ENCODE measurements at regions not wholly inside any gene's neighbourhood (a gene's known extent, or its start where the extent isn't known, plus 50 kb on each side); places are given as distances from the start of the nearest gene placed in this dataset.

GRCh38 chr2:45303417-45304202, 294.4 kb upstream of the SIX2 start:
- Histone ChIP-seq H3K36me3 (ENCODE audit: insufficient read depth, low read length, poor library complexity, severe bottlenecking) (no peaks in the 10 kb centered on the region), H3K27ac (ENCODE audit: low read depth, low read length, poor library complexity, severe bottlenecking) (no peak overlapping the region), H3K4me1 (ENCODE audit: insufficient read depth, low read length, poor library complexity, severe bottlenecking) (no peaks in the 10 kb centered on the region), H3K27me3 (replicated peaks; ENCODE audit: insufficient read depth, low read depth, low read length, poor library complexity) (peaks cover 13% of the 10 kb centered on the region), H3K4me3 (ENCODE audit: low read depth, low read length, poor library complexity, severe bottlenecking) (no peak overlapping the region), H3K9me3 (ENCODE audit: low read depth, low read length, poor library complexity, severe bottlenecking) (no peaks in the 10 kb centered on the region)
- intact Hi-C loops (cut with micrococcal nuclease; ENCODE audit: unreplicated experiment) = no loop called here
- POLR2A ChIA-PET (ENCODE audit: low non-redundant PET) = no interaction called here
- no TSS peak for BruUV-seq (replicated peaks)
- CTCF ChIA-PET = no interaction called here
- TF ChIP-seq EZH2 (IDR thresholded peaks at IDR 0.05; ENCODE audit: borderline replicate concordance, low read depth, low read length, poor library complexity, severe bottlenecking) (no peak), CTCF (conservative IDR thresholded peaks at IDR 0.05; ENCODE audit: low read depth, low read length) (no peak)
- DNase-seq (ENCODE audit: low spot score) = no peak

- ChIA-PET CTCF (no interaction called here), POLR2A (ENCODE audit: low non-redundant PET) (no interaction called here)
- no TSS peak for BruUV-seq (replicated peaks)
- TF ChIP-seq CTCF (conservative IDR thresholded peaks at IDR 0.05; ENCODE audit: low read depth, low read length) (no peak), EZH2 (IDR thresholded peaks at IDR 0.05; ENCODE audit: borderline replicate concordance, low read depth, low read length, poor library complexity, severe bottlenecking) (no peak)
- peaks cover 13% of the 10 kb centered on the region for H3K27me3 ChIP-seq (replicated peaks; ENCODE audit: insufficient read depth, low read depth, low read length, poor library complexity)
- no peak overlapping the region for H3K27ac ChIP-seq (ENCODE audit: low read depth, low read length, poor library complexity, severe bottlenecking)
- no peaks in the 10 kb centered on the region for H3K4me1 ChIP-seq (ENCODE audit: insufficient read depth, low read length, poor library complexity, severe bottlenecking)
- no peaks in the 10 kb centered on the region for H3K36me3 ChIP-seq (ENCODE audit: insufficient read depth, low read length, poor library complexity, severe bottlenecking)
- intact Hi-C loops (cut with micrococcal nuclease; ENCODE audit: unreplicated experiment) = no loop called here
- no peak for DNase-seq (ENCODE audit: low spot score)
- H3K9me3 ChIP-seq (ENCODE audit: low read depth, low read length, poor library complexity, severe bottlenecking) = no peaks in the 10 kb centered on the region
- H3K4me3 ChIP-seq (ENCODE audit: low read depth, low read length, poor library complexity, severe bottlenecking) = no peak overlapping the region
Observed at GRCh38 chr2:45301307-45302277, 292.3 kb upstream of the SIX2 start.

GRCh38 chr2:45300026-45300750, 290.9 kb upstream of the SIX2 start:
- Histone ChIP-seq H3K36me3 (ENCODE audit: insufficient read depth, low read length, poor library complexity, severe bottlenecking) (no peaks in the 10 kb centered on the region), H3K4me3 (ENCODE audit: low read depth, low read length, poor library complexity, severe bottlenecking) (no peak overlapping the region), H3K9me3 (ENCODE audit: low read depth, low read length, poor library complexity, severe bottlenecking) (no peaks in the 10 kb centered on the region), H3K4me1 (ENCODE audit: insufficient read depth, low read length, poor library complexity, severe bottlenecking) (no peaks in the 10 kb centered on the region), H3K27ac (ENCODE audit: low read depth, low read length, poor library complexity, severe bottlenecking) (no peak overlapping the region), H3K27me3 (replicated peaks; ENCODE audit: insufficient read depth, low read depth, low read length, poor library complexity) (peaks cover 13% of the 10 kb centered on the region)
- intact Hi-C loops (cut with micrococcal nuclease; ENCODE audit: unreplicated experiment) = no loop called here
- POLR2A ChIA-PET (ENCODE audit: low non-redundant PET) = no interaction called here
- CTCF ChIA-PET = no interaction called here
- TF ChIP-seq EZH2 (IDR thresholded peaks at IDR 0.05; ENCODE audit: borderline replicate concordance, low read depth, low read length, poor library complexity, severe bottlenecking) (no peak), CTCF (conservative IDR thresholded peaks at IDR 0.05; ENCODE audit: low read depth, low read length) (no peak)
- BruUV-seq (replicated peaks) = no TSS peak
- DNase-seq (ENCODE audit: low spot score) = peak; percentile 5

Measured in A673 (cell line).